GM12878 (cell line): ENCODE measurements at regions not wholly inside any gene's neighbourhood (a gene's known extent, or its start where the extent isn't known, plus 50 kb on each side); places are given as distances from the start of the nearest gene placed in this dataset.

ENCODE experiments used
- ATAC-seq: fragments of 200-7000 bp; cut with Tn5 transposase; 3 replicates; pipeline ENCODE4 v1.9.1; 2020; ENCODE audit warnings: mild to moderate bottlenecking, moderate library complexity
- BruUV-seq: library from RNA; stranded (reverse); fragments of 400-500 nt; replicated peaks from 2 replicates; lab custom pipeline; 2021; lab: Mats Ljungman, UMichigan
- CTCF ChIA-PET: fragments of 300-600 bp; sonication (Branson Sonifier 250); formaldehyde crosslinking; extraction: SDS; loops from one replicate; lab custom pipeline; 2021; ENCODE audit warnings: inconsistent platforms; lab: Yijun Ruan, JAX
- POLR2A ChIA-PET: fragments of 350-600 bp; formaldehyde crosslinking; extraction: SDS; loops from one replicate; lab custom pipeline; 2021; ENCODE audit warnings: inconsistent platforms; lab: Charles Lee
- RAD21 ChIA-PET: fragments of 300-600 bp; sonication (Branson Sonifier 250); formaldehyde crosslinking; loops from one replicate; lab custom pipeline; 2023; ENCODE audit warnings: antibody characterized with exemption; ENCODE audit not compliant: unreplicated experiment; lab: Charles Lee
- SMC1A ChIA-PET: fragments of 300-600 bp; sonication (Branson Sonifier 250); formaldehyde crosslinking; loops from one replicate; lab custom pipeline; 2023; ENCODE audit not compliant: unreplicated experiment, uncharacterized antibody; lab: Charles Lee
- DNase-seq: peaks from one replicate; pipeline ENCODE4 v3.0.0-alpha.2; 2011; ENCODE audit warnings: low read depth, low spot score
- FAIRE-seq: peaks from 3 replicates; lab custom pipeline; 2011; peaks lifted over from hg19 to GRCh38; lab: Jason Lieb, UNC
- H2AFZ ChIP-seq: 2 replicates; pipeline ENCODE4 v1.6.0; 2011; ENCODE audit warnings: low read depth, low read length, control low read depth; ENCODE audit not compliant: control insufficient read depth
- H3K27ac ChIP-seq: 2 replicates; pipeline ENCODE4 v1.5.1; 2011; ENCODE audit warnings: control low read depth; ENCODE audit not compliant: control insufficient read depth, insufficient read depth
- H3K27me3 ChIP-seq, 2 experiments: replicated peaks in 1 of 2; 2 replicates each; pipeline versions ENCODE4 v1.6.0 to v1.6.1; 2011; ENCODE audit warnings: low read length in 1 of 2; ENCODE audit not compliant: control insufficient read depth in 2 of 2, insufficient read depth in 2 of 2
- H3K36me3 ChIP-seq, 2 experiments: 2 replicates each; pipeline ENCODE4 v1.5.1; 2011; ENCODE audit warnings: low read length in 1 of 2; ENCODE audit not compliant: control insufficient read depth in 2 of 2, insufficient read depth in 2 of 2
- H3K4me1 ChIP-seq: 2 replicates; pipeline ENCODE4 v1.6.1; 2011; ENCODE audit warnings: mild to moderate bottlenecking, low read length, moderate library complexity, mixed read lengths; ENCODE audit not compliant: control insufficient read depth, insufficient read depth
- H3K4me2 ChIP-seq: 2 replicates; pipeline ENCODE4 v1.6.0; 2011; ENCODE audit warnings: control low read depth; ENCODE audit not compliant: control insufficient read depth, insufficient read depth
- H3K4me3 ChIP-seq: fragments of 200-600 bp; sonication (generic); 2 replicates; pipeline ENCODE4 v1.5.1; 2016
- H3K79me2 ChIP-seq: 2 replicates; pipeline ENCODE4 v1.6.0; 2011; ENCODE audit warnings: low read length; ENCODE audit not compliant: control insufficient read depth, insufficient read depth
- H3K9ac ChIP-seq: 2 replicates; pipeline ENCODE4 v1.8.0; 2011; ENCODE audit warnings: low read length, control low read depth, mixed read lengths; ENCODE audit not compliant: control insufficient read depth, insufficient read depth
- H3K9me3 ChIP-seq: replicated peaks from 3 replicates; pipeline ENCODE4 v1.5.1; 2011; ENCODE audit warnings: mild to moderate bottlenecking, low read length; ENCODE audit not compliant: control insufficient read depth, insufficient read depth
- H4K20me1 ChIP-seq: 2 replicates; pipeline ENCODE4 v1.6.0; 2011; ENCODE audit not compliant: control insufficient read depth, insufficient read depth
- BHLHE40 ChIP-seq, 2 experiments: fragments of 450-650 bp in 1 of 2; IDR thresholded peaks; 2 replicates each; pipeline ENCODE4 v1.6.1; 2011 to 2017; ENCODE audit warnings: low read depth in 2 of 2, borderline replicate concordance in 1 of 2, improper control_type of control experiment in 1 of 2, low read length in 1 of 2, mild to moderate bottlenecking in 1 of 2
- CHD2 ChIP-seq: IDR thresholded peaks from 2 replicates; pipeline ENCODE4 v1.6.1; 2011; ENCODE audit warnings: low read depth, low read length, improper control_type of control experiment, borderline replicate concordance
- CHD4 ChIP-seq: fragments of 200-600 bp; sonication (generic); IDR thresholded peaks from 2 replicates; pipeline ENCODE4 v1.6.1; 2016; ENCODE audit warnings: mild to moderate bottlenecking
- EGR1 ChIP-seq, 2 experiments: IDR thresholded peaks; 1 replicate in 1 of 2; 2 replicates in 1 of 2; pipeline ENCODE4 v1.6.1; 2011 to 2012; ENCODE audit warnings: low read depth in 2 of 2, low read length in 2 of 2, borderline replicate concordance in 1 of 2, mild to moderate bottlenecking in 1 of 2, moderate library complexity in 1 of 2
- FOS ChIP-seq: IDR thresholded peaks from 3 replicates; pipeline ENCODE4 v1.6.1; 2011; ENCODE audit warnings: borderline replicate concordance; ENCODE audit not compliant: insufficient read length; ENCODE audit errors: extremely low read depth
- KLF5 ChIP-seq: fragments of 450-650 bp; IDR thresholded peaks from 2 replicates; pipeline ENCODE4 v1.6.1; 2014; ENCODE audit warnings: mild to moderate bottlenecking; ENCODE audit not compliant: partially characterized antibody
- LARP7 ChIP-seq: fragments of 450-650 bp; IDR thresholded peaks from 2 replicates; pipeline ENCODE4 v1.6.1; 2017; ENCODE audit warnings: mild to moderate bottlenecking
- MTA3 ChIP-seq: IDR thresholded peaks from 2 replicates; pipeline ENCODE4 v1.6.1; 2012; ENCODE audit warnings: low read length, inconsistent platforms, borderline replicate concordance
- POLR2AphosphoS5 ChIP-seq: IDR thresholded peaks from 2 replicates; pipeline ENCODE4 v1.6.1; 2011; ENCODE audit warnings: mild to moderate bottlenecking, low read length, inconsistent platforms
- SIX5 ChIP-seq: IDR thresholded peaks from 2 replicates; pipeline ENCODE4 v1.6.1; 2011; ENCODE audit warnings: mild to moderate bottlenecking, low read depth, low read length, moderate library complexity; ENCODE audit not compliant: severe bottlenecking
- SMAD5 ChIP-seq: IDR thresholded peaks from 2 replicates; pipeline ENCODE4 v1.6.1; 2016; ENCODE audit warnings: antibody characterized with exemption, low read depth
- TARDBP ChIP-seq: IDR thresholded peaks from 2 replicates; pipeline ENCODE4 v1.6.1; 2016; ENCODE audit warnings: borderline replicate concordance
- WGBS: methylation state at CpG from one replicate; pipeline ENCODE4 v1.1.6; 2016; ENCODE audit warnings: low lambda C conversion rate; ENCODE audit not compliant: insufficient replicate concordance, insufficient coverage; ENCODE audit errors: missing lambda C conversion rate; 5-methylcytosine and 5-hydroxymethylcytosine counted together
- in situ Hi-C: fragments of 300-500 bp; cut with MboI; formaldehyde crosslinking; loops from 9 replicates; pipeline ENCODE4 v1.14.3; 2018; ENCODE audit warnings: mixed read lengths
- intact Hi-C: fragments of 100-400 bp; cut with micrococcal nuclease; formaldehyde crosslinking; loops from one replicate; pipeline ENCODE4 v1.14.2; 2022; ENCODE audit not compliant: unreplicated experiment
- TF ChIP-seq, protein P1 (sequence below): fragments of 450-650 bp; IDR thresholded peaks from 2 replicates; pipeline ENCODE4 v1.6.1; 2016; ENCODE audit warnings: mild to moderate bottlenecking

DNA sequence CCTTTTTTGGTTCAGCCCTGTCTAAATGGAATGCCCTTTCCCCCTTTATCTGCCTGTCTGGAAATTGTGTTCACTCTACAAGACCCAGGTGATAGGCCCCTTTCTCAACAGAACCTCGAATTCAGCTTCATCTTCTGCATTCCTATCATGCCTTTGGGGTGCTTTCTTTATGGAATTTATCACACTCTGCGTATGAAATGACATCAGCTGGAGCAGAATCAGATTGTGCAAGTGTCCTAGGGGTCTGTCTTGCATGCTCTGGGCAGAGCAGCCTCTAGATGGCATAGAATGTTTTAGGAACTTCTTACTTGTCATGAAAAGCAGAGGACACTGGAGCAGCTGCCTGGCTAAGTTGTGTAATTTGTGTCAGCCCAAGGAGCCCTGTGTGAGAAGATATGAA is 84.9 kb downstream of the ISL1 start:
- in situ Hi-C loops: no loop called here
- Histone ChIP-seq H3K4me2 (no peak overlapping the region), H2AFZ (no peak overlapping the region), H3K36me3 (no peaks in the 10 kb centered on the region), H3K27me3 (no peaks in the 10 kb centered on the region), H3K4me3 (no peak overlapping the region), H3K9ac (no peak overlapping the region), H3K27ac (no peak overlapping the region), H4K20me1 (no peaks in the 10 kb centered on the region), H3K9me3 (no peaks in the 10 kb centered on the region), H3K4me1 (no peaks in the 10 kb centered on the region), H3K79me2 (no peaks in the 10 kb centered on the region)
- ChIA-PET RAD21 (no interaction called here), POLR2A (no interaction called here), CTCF (no interaction called here), SMC1A (no interaction called here)
- FAIRE-seq: no peak
- intact Hi-C loops: no loop called here
- ATAC-seq: no peak
- DNase-seq: no peak
- 0% methylated on average over 2 of the region's 2 CpGs for WGBS
- no TSS peak for BruUV-seq
- TF ChIP-seq CHD2: no peak
- no peak for TF ChIP-seq EGR1 (IDR thresholded peaks at IDR 0.05; ENCODE audit: borderline replicate concordance in 1 of 2, low read depth in 2 of 2, low read length in 2 of 2)
- TF ChIP-seq CHD4: no peak
- no peak for TF ChIP-seq SIX5
- TF ChIP-seq FOS: no peak
- no peak for TF ChIP-seq TARDBP
- no peak for TF ChIP-seq LARP7
- no peak for TF ChIP-seq POLR2AphosphoS5
- TF ChIP-seq KLF5: no peak
- TF ChIP-seq SMAD5: no peak
- no peak for TF ChIP-seq MTA3
- TF ChIP-seq, protein P1, sequence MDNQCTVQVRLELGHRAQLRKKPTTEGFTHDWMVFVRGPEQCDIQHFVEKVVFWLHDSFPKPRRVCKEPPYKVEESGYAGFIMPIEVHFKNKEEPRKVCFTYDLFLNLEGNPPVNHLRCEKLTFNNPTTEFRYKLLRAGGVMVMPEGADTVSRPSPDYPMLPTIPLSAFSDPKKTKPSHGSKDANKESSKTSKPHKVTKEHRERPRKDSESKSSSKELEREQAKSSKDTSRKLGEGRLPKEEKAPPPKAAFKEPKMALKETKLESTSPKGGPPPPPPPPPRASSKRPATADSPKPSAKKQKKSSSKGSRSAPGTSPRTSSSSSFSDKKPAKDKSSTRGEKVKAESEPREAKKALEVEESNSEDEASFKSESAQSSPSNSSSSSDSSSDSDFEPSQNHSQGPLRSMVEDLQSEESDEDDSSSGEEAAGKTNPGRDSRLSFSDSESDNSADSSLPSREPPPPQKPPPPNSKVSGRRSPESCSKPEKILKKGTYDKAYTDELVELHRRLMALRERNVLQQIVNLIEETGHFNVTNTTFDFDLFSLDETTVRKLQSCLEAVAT: no peak
- TF ChIP-seq BHLHE40 (IDR thresholded peaks at IDR 0.05; ENCODE audit: borderline replicate concordance in 1 of 2, low read depth in 2 of 2, low read length in 1 of 2): no peak
